Epithelial cell of proximal tubule (primary cell): ENCODE measurements at regions not wholly inside any gene's neighbourhood (a gene's known extent, or its start where the extent isn't known, plus 50 kb on each side); places are given as distances from the start of the nearest gene placed in this dataset.

Source experiments
- DNase-seq: peaks from one replicate; pipeline ENCODE4 v3.0.0-alpha.2; 2011; ENCODE audit warnings: low read depth
- H3K4me3 ChIP-seq: 2 replicates; pipeline ENCODE4 v1.5.1; 2011; ENCODE audit warnings: low read depth, mild to moderate bottlenecking, low read length
- CTCF ChIP-seq: conservative IDR thresholded peaks from 2 replicates; pipeline ENCODE4 v1.5.1; 2012; ENCODE audit warnings: low read depth, mild to moderate bottlenecking, low read length

DNA sequence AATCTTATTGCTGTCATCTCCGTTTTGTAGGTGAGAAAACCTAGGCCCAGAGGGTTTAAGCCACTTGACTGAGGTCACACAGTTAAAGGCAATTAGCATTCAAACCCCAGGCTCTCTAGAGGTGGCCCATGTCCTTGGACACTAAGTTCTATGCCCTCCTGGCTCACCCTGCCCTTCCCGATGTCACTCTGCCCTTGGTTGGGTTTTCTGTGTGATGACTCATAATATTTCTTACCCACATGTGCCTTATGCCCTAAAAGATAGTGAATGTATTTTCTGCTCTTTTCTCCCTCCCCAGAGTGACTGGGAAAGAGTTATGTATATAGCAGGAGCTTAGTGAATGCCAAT, 174.5 kb upstream of the PITX1 start:
- DNase-seq: no peak
- no peak overlapping the region for H3K4me3 ChIP-seq
- peak; percentile 13 for TF ChIP-seq CTCF

GRCh38 chr5:135207866-135208265, 173.8 kb upstream of the PITX1 start:
- H3K4me3 ChIP-seq: no peak overlapping the region
- TF ChIP-seq CTCF: no peak
- no peak for DNase-seq

DNA sequence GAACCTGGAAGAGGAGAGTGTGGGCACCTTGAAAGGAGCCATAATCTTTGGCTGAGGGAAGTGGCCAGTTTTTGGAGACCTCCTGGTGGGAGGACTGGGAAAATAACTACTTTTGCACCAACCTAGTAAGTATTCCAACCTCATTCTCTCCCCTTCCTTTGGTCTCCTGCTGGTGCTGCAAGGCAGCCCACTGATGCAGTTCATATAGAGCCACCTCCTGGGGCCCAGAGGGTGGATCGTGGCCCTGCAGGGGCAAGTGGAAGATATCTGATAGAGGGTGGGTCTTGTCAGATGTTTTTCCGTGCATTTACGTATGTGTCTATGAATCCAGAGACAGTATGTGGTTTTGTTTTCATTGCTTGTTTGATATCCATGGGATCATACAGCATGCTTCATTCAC, 172.8 kb upstream of the PITX1 start:
- no peak for DNase-seq
- no peak for TF ChIP-seq CTCF
- no peak overlapping the region for H3K4me3 ChIP-seq

GRCh38 chr5:135205632-135206349, 171.8 kb upstream of the PITX1 start:
- H3K4me3 ChIP-seq: no peak overlapping the region
- no peak for DNase-seq
- no peak for TF ChIP-seq CTCF

DNA sequence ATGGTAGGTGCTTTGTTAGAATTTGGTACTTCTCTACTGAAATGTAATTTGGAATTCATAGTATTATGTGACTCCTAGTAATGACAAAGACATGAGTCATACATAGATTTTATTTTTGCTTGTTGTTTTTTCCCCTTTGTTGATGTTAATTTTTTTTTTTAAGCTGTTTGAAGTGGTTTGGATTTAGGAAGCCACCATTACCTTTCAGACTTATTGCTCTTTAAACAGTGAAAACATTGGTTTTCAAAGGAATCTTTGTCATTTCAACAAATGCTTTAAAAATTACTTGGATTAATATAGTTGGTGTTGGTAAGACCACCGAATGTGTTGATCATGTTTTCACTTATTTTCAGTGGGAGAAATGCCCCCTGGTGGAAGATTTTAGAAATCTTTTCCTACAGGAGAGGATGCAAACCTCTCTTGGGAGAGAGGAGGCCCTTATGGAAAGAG, 170.1 kb upstream of the PITX1 start:
- TF ChIP-seq CTCF: peak; percentile 42
- no peak for DNase-seq
- no peak overlapping the region for H3K4me3 ChIP-seq

DNA sequence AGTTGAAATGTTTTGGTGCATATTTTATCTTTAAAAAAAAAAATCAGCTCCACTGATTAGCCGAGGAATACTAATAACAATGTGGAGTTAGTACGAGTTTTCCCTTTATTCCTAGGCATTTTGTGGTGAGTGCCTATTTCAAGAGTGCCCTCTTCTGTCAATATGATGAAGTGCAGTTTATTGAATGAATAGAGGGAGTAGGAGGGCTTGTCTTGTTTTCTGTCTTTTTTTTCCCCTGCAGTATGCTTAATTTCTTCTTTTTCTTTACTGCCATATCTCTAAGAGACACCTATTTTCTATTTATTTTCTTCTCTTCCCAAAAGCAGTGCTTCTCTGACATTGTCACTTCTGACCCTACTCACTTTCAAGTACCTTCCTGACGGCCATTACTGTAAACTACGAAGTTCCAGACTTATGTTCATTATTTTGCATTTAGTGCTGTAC, 169.6 kb upstream of the PITX1 start:
- TF ChIP-seq CTCF: peak; percentile 48
- H3K4me3 ChIP-seq: no peak overlapping the region
- DNase-seq: no peak

- no peak for TF ChIP-seq CTCF
- no peak overlapping the region for H3K4me3 ChIP-seq
- DNase-seq: no peak
Measured at GRCh38 chr5:135203019-135203418, 169.0 kb upstream of the PITX1 start.
